ENCODE measurements at regions not wholly inside any gene's neighbourhood (a gene's known extent, or its start where the extent isn't known, plus 50 kb on each side); places are given as distances from the start of the nearest gene placed in this dataset.

DNA sequence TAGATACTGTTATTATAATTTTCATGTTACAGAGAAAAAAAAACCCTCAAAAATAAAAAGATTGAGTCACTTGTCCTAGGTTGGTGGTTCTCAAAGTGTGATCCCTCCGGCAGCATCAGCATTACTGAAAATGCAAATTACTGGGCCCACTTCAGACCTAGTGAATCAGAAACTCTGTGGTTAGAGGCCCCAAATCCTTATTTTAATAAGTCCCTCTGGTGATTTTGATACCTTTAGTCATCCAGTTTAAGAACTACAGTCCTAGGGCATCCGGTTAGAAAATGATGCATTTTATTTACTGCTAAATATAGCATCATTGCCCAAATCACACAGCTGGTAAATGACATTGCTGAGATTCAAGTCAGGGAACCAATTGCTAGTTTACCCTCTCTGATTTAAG lies 203.7 kb upstream of the RUNX1 start:
- TF ChIP-seq POLR2AphosphoS5 (IDR thresholded peaks at IDR 0.05; ENCODE audit: low read depth) = no peak
- TF ChIP-seq SPI1 (IDR thresholded peaks at IDR 0.05; ENCODE audit: borderline replicate concordance, low read depth) = no peak
- TF ChIP-seq GABPA (IDR thresholded peaks at IDR 0.05; ENCODE audit: low read depth) = no peak
- TF ChIP-seq, protein P1, sequence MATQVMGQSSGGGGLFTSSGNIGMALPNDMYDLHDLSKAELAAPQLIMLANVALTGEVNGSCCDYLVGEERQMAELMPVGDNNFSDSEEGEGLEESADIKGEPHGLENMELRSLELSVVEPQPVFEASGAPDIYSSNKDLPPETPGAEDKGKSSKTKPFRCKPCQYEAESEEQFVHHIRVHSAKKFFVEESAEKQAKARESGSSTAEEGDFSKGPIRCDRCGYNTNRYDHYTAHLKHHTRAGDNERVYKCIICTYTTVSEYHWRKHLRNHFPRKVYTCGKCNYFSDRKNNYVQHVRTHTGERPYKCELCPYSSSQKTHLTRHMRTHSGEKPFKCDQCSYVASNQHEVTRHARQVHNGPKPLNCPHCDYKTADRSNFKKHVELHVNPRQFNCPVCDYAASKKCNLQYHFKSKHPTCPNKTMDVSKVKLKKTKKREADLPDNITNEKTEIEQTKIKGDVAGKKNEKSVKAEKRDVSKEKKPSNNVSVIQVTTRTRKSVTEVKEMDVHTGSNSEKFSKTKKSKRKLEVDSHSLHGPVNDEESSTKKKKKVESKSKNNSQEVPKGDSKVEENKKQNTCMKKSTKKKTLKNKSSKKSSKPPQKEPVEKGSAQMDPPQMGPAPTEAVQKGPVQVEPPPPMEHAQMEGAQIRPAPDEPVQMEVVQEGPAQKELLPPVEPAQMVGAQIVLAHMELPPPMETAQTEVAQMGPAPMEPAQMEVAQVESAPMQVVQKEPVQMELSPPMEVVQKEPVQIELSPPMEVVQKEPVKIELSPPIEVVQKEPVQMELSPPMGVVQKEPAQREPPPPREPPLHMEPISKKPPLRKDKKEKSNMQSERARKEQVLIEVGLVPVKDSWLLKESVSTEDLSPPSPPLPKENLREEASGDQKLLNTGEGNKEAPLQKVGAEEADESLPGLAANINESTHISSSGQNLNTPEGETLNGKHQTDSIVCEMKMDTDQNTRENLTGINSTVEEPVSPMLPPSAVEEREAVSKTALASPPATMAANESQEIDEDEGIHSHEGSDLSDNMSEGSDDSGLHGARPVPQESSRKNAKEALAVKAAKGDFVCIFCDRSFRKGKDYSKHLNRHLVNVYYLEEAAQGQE (IDR thresholded peaks at IDR 0.05; ENCODE audit: insufficient replicate concordance, low read depth) = no peak
- TF ChIP-seq, protein P2, sequence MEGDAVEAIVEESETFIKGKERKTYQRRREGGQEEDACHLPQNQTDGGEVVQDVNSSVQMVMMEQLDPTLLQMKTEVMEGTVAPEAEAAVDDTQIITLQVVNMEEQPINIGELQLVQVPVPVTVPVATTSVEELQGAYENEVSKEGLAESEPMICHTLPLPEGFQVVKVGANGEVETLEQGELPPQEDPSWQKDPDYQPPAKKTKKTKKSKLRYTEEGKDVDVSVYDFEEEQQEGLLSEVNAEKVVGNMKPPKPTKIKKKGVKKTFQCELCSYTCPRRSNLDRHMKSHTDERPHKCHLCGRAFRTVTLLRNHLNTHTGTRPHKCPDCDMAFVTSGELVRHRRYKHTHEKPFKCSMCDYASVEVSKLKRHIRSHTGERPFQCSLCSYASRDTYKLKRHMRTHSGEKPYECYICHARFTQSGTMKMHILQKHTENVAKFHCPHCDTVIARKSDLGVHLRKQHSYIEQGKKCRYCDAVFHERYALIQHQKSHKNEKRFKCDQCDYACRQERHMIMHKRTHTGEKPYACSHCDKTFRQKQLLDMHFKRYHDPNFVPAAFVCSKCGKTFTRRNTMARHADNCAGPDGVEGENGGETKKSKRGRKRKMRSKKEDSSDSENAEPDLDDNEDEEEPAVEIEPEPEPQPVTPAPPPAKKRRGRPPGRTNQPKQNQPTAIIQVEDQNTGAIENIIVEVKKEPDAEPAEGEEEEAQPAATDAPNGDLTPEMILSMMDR (IDR thresholded peaks at IDR 0.05; ENCODE audit: insufficient read depth, low read length) = no peak
- H3K27me3 ChIP-seq (ENCODE audit: insufficient read depth, poor library complexity, severe bottlenecking) = no peaks in the 10 kb centered on the region
- no peak overlapping the region for H3K27ac ChIP-seq (replicated peaks)
- no peak for DNase-seq (ENCODE audit: low read depth in 1 of 2, low spot score in 1 of 2)
- H3K4me3 ChIP-seq (replicated peaks; ENCODE audit: insufficient read depth, low read length) = no peak overlapping the region

DNA sequence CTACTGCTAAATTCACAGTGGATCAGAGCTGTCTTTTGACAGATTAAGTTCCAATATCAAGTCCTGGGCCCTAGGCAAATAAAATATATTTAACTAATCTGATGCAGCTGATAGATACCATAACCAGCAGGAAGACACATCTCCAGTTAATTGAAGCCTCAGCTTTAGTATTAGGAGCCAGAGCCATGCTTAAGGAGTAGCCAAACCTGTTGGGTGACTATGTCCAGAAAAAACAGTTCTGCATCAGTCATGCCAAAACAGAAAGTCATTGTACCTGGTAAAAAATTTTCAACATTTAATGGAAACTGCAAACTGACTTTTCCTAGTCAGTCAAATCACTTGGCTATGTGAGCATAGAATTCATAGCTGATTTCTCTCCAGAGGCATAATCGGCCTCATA lies 200.5 kb upstream of the RUNX1 start:
- Histone ChIP-seq H3K27ac (replicated peaks) (no peak overlapping the region), H3K4me3 (replicated peaks; ENCODE audit: insufficient read depth, low read length) (no peak overlapping the region), H3K27me3 (ENCODE audit: insufficient read depth, poor library complexity, severe bottlenecking) (no peaks in the 10 kb centered on the region)
- TF ChIP-seq, protein P1 (IDR thresholded peaks at IDR 0.05; ENCODE audit: insufficient replicate concordance, low read depth) = no peak
- TF ChIP-seq SPI1 (IDR thresholded peaks at IDR 0.05; ENCODE audit: borderline replicate concordance, low read depth) (no peak), GABPA (IDR thresholded peaks at IDR 0.05; ENCODE audit: low read depth) (no peak), POLR2AphosphoS5 (IDR thresholded peaks at IDR 0.05; ENCODE audit: low read depth) (no peak)
- TF ChIP-seq, protein P2 (IDR thresholded peaks at IDR 0.05; ENCODE audit: insufficient read depth, low read length) = no peak
- no peak for DNase-seq (ENCODE audit: low read depth in 1 of 2, low spot score in 1 of 2)

DNA sequence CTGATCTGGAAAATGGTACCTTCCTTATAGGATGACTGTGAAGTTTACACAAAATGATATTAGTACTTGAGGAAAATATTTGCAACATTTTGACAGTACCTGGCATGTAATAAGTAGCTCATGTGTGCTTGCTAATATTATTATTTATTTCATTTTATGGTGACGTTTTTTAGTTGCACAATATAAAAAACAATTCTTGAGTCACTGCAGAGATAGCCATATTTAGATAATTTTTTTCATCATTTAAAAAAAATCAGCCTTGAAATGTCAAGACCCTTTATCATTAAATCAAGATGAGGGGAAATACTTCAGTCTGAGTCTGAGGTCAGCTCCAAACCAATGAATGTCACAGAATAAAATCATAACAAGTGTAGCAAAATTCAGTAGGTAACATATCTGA lies 196.8 kb upstream of the RUNX1 start:
- H3K4me3 ChIP-seq (replicated peaks; ENCODE audit: insufficient read depth, low read length) = no peak overlapping the region
- H3K27ac ChIP-seq (replicated peaks) = no peak overlapping the region
- DNase-seq (ENCODE audit: low read depth in 1 of 2, low spot score in 1 of 2) = no peak
- no peak for TF ChIP-seq SPI1 (IDR thresholded peaks at IDR 0.05; ENCODE audit: borderline replicate concordance, low read depth)
- TF ChIP-seq POLR2AphosphoS5 (IDR thresholded peaks at IDR 0.05; ENCODE audit: low read depth) = no peak
- TF ChIP-seq, protein P2 (IDR thresholded peaks at IDR 0.05; ENCODE audit: insufficient read depth, low read length) = no peak
- TF ChIP-seq, protein P1 (IDR thresholded peaks at IDR 0.05; ENCODE audit: insufficient replicate concordance, low read depth) = no peak
- no peak for TF ChIP-seq GABPA (IDR thresholded peaks at IDR 0.05; ENCODE audit: low read depth)
- no peaks in the 10 kb centered on the region for H3K27me3 ChIP-seq (ENCODE audit: insufficient read depth, poor library complexity, severe bottlenecking)

All from HL-60 (cell line).